ENCODE measurements at regions not wholly inside any gene's neighbourhood (a gene's known extent, or its start where the extent isn't known, plus 50 kb on each side); places are given as distances from the start of the nearest gene placed in this dataset.

- no peak for DNase-seq
These were observed 655.7 kb downstream of the INHBA start for GRCh38 chr7:41047211-41047610.

GRCh38 chr7:41046776-41047175 is 656.1 kb downstream of the INHBA start:
- no peak for DNase-seq

GRCh38 chr7:41046221-41046761 is 656.6 kb downstream of the INHBA start:
- DNase-seq, result no peak

GRCh38 chr7:41045556-41046123 is 657.2 kb downstream of the INHBA start:
- DNase-seq, result no peak

- DNase-seq, result no peak
These were observed 662.9 kb downstream of the INHBA start for GRCh38 chr7:41039981-41040380.

GRCh38 chr7:41039386-41039953 is 663.4 kb downstream of the INHBA start:
- no peak for DNase-seq

- no peak for DNase-seq
These were observed 664.7 kb downstream of the INHBA start for GRCh38 chr7:41038211-41038610.

- no peak for DNase-seq
These were observed 665.2 kb downstream of the INHBA start for GRCh38 chr7:41037691-41038090.

GRCh38 chr7:41035794-41036193 is 667.1 kb downstream of the INHBA start:
- no peak for DNase-seq

- DNase-seq, result no peak
These were observed 669.4 kb downstream of the INHBA start for GRCh38 chr7:41033500-41033899.

- no peak for DNase-seq
These were observed 672.2 kb downstream of the INHBA start for GRCh38 chr7:41030673-41031072.

GRCh38 chr7:41029072-41029499 is 673.8 kb downstream of the INHBA start:
- DNase-seq, result peak in 3 of 51 donors; percentile 5 to 58 (median 46)

GRCh38 chr7:41028580-41028979 is 674.3 kb downstream of the INHBA start:
- no peak for DNase-seq

- no peak for DNase-seq
These were observed 675.3 kb downstream of the INHBA start for GRCh38 chr7:41027428-41028115.

GRCh38 chr7:41024126-41024525 is 678.8 kb downstream of the INHBA start:
- DNase-seq, result no peak

GRCh38 chr7:41020056-41020455 is 682.8 kb downstream of the INHBA start:
- DNase-seq, result no peak

GRCh38 chr7:41013117-41013516 is 689.8 kb downstream of the INHBA start:
- peak in 1 of 51 donors; percentile 2 for DNase-seq

GRCh38 chr7:41012041-41012440 is 690.8 kb downstream of the INHBA start:
- no peak for DNase-seq

- DNase-seq, result no peak
These were observed 691.9 kb downstream of the INHBA start for GRCh38 chr7:41010967-41011366.

- peak in 2 of 51 donors; percentile 1 to 2 for DNase-seq
These were observed 692.5 kb downstream of the INHBA start for GRCh38 chr7:41010418-41010817.

- no peak for DNase-seq
These were observed 695.1 kb downstream of the INHBA start for GRCh38 chr7:41007811-41008210.

GRCh38 chr7:41007351-41007751 is 695.5 kb downstream of the INHBA start:
- no peak for DNase-seq
